Activated T-cell treated with anti-CD3 and anti-CD28 coated beads for 1 hour (primary cell): ENCODE measurements at regions not wholly inside any gene's neighbourhood (a gene's known extent, or its start where the extent isn't known, plus 50 kb on each side); places are given as distances from the start of the nearest gene placed in this dataset.
"Not testable (repeated sequence)": the region's sequence is repeated elsewhere in the genome, so short reads cannot be mapped to it uniquely, and the experiment has no call there.

ENCODE experiments used
- DNase-seq: peaks from one replicate; pipeline ENCODE4 v3.0.0-alpha.2; 2020; ENCODE audit warnings: low read depth

- peak; percentile 57 for DNase-seq
Measured at GRCh38 chr1:10941891-10942541, 70.4 kb upstream of the TARDBP start.

GRCh38 chr1:10942542-10942912, 69.9 kb upstream of the TARDBP start:
- no peak for DNase-seq

- DNase-seq, result no peak
Measured at GRCh38 chr1:10943041-10943440, 69.4 kb upstream of the TARDBP start.

GRCh38 chr1:10943991-10944730, 68.3 kb upstream of the TARDBP start:
- DNase-seq, result no peak

- no peak for DNase-seq
Measured at GRCh38 chr1:10945991-10946509, 66.4 kb upstream of the TARDBP start.

GRCh38 chr1:10947181-10947580, 65.3 kb upstream of the TARDBP start:
- DNase-seq, result no peak

GRCh38 chr1:10947691-10948462, 64.6 kb upstream of the TARDBP start:
- DNase-seq, result no peak

- no peak for DNase-seq
Measured at GRCh38 chr1:10948463-10948775, 64.0 kb upstream of the TARDBP start.

- no peak for DNase-seq
Measured at GRCh38 chr1:10950316-10951172, 61.9 kb upstream of the TARDBP start.

GRCh38 chr1:10951298-10951697, 61.2 kb upstream of the TARDBP start:
- DNase-seq, result not testable (repeated sequence)

- no peak for DNase-seq
Measured at GRCh38 chr1:10951961-10952360, 60.5 kb upstream of the TARDBP start.

- no peak for DNase-seq
Measured at GRCh38 chr1:10953505-10954193, 58.8 kb upstream of the TARDBP start.

GRCh38 chr1:10957133-10957532, 55.3 kb upstream of the TARDBP start:
- no peak for DNase-seq

GRCh38 chr1:10958614-10959013, 53.8 kb upstream of the TARDBP start:
- DNase-seq, result no peak

GRCh38 chr1:10960411-10961299, 51.8 kb upstream of the TARDBP start:
- peak; percentile 75 for DNase-seq

GRCh38 chr1:10961300-10961833, 51.1 kb upstream of the TARDBP start:
- no peak for DNase-seq

GRCh38 chr1:10962483-10962882, 50.0 kb upstream of the TARDBP start:
- DNase-seq, result no peak
